ENCODE measurements at regions not wholly inside any gene's neighbourhood (a gene's known extent, or its start where the extent isn't known, plus 50 kb on each side); places are given as distances from the start of the nearest gene placed in this dataset.

DNA sequence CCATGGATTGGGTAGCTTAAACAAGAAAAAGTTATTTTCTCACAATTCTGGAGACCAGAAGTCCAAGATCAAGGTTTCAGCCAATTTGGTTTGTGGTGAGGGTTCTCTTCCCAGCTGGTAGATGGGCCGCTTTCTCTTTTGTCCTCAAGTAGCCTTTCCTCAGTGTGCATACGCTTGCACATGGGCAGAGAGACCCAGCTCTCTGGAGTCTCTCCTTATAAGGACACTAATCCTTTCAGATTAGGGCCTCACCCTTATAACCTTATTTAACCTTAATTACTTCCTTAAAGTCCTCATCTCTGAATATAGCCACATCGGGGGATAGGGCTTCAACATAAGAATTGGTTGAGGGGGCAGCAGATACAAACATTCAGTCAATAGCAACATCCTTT lies 68.4 kb upstream of the NLK start:
- no peak for DNase-seq

DNA sequence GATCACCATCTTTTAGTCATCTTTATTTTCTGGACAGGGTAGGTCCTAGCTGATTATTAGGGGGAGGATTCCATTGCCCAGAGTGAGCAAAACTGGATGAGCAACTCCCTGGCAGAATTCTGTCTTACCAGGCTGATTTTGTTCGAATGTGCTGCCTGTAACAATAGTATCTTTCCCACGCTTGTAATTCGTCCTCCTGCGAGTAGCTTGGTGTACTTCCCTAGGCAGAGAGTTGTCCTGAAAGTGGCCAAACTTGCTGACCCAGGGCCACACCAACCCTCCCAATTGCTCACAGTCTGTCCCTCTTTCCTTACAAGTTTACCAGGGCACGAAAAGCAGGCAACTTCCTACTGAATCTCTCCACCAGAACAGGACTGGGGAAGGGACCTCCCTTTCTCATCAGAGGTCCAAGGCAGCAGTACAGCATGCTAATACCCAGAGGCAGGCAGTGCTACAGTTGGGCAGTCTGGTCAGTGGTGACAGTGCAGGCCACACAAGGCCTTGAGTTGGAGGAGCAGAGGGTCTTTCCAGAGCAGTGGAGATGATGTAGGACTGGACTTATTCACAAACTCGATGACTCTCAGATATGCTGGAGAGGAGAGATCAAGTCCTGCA lies 67.8 kb upstream of the NLK start:
- DNase-seq = no peak

DNA sequence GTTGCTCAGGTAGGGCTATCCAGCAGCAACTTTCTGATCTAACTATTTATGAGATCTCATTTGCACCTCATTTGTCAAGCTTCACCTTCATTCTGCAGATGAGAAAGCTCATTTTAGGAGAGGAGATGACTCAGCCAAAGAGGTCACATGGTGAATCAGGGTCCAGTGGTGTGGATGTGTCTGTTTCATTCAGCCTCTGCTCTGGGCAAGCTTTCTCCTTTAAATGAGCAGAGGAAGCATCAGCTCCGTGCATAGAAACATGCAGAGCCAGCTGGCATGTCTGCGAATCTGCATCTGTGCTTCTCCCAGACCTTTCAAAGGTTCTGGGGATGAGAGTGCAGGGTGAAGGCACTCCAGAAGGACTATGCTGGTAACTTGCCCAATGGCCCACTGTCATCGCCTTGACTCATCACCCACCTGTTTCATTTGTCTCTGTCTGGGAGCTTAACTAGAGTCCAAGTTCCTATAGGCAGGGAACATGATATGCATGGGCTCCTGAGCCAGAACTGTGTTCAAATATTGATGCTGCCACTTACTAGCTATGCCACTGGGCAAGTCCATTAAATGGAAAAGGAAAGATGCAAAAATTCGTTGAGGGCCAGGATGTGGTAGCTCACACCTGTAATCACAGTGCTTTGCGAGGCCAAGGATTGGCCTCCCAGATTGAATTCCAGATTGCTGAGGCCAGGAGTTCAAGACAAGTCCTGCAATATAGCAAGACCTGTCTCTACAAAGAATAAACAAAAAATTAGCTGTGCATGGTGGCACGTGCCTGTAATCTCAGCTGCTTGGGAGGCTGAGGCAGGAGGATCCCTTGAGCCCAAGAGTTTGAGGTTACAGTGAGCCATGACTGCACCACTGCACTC lies 67.1 kb upstream of the NLK start:
- DNase-seq = no peak

DNA sequence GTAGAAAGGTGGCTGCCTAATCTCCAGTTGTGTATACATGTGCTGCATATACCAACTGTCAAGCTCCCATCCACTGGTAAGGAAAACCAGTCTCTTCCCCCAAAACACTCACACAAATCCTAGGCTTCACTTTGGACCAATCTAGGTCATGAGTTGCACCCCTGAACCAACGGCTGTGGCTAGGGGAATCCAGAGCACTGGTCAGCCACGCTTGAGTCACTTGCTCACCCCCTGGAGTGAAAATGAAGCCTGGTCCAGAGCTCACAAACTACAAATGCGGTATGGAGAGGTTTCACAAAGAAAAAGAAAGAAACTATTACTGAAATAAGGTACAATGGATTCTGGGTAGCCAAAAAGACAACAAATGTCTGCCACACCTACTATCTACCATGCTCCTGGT lies 66.1 kb upstream of the NLK start:
- no peak for DNase-seq

DNA sequence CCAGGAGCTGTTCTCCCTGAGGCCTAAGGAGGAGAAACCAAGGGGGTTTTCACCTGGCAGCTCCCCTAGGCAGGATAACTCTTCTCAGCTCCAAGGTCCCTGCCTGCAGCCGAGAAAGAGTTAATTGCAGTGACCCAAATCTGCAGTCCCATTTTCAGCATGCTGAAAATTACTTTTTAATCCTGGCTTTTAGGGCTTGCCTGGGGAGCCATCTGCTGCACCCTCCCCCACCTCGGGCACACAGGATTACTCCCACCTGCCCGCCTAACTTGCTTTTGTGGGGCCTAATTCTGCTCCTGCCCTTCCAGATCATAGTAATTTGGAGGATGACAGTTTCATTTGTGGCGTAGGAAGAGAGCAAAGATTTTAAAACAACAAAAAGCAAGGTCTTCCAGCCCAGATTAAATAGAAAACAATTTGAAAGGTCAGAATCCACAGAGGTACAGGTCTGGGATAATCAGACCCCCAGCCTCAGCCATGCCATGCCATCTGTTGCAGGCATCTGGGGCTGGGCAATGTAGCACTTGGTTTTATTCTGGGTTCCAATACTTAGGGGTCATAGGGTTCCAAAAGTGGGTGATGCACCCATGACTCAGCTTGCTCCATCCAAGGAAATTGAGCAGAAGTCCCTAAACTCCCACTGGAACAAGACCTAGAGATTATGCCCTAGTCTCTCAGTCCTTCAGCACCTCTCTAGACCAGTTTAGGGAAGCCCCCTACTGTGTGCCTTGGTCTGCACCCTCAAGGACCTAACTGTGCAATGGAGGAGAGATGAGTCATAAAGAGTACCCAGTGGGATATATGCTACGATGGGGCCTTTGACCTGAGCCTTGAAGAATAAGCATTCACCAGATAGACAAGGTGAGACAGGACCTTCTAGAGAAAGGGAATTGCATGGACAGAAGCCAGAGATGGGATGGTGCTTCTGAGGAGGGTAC lies 64.5 kb upstream of the NLK start:
- no peak for DNase-seq

DNA sequence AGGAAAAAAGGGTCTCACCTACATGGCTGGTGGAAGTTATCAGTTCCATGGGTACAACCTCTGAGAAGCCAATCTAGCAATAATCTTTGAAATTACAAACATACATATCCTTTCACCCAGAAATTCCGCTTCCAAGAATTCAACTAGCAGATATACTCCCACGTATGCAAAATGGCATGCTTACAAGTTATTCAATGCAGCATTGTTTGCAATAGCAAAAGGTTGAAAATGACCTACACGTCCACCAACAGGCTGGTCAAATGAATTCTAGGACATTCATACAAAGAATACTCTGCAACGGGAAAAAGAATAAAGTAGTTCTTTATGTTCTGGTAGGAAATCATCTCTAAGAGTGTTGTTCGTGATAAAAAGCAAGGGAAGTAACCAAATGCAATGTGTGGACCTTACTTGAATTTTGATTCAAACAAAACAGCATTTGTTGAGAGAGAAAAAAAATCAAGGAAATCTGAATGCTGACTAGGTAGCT lies 63.7 kb upstream of the NLK start:
- DNase-seq = no peak

DNA sequence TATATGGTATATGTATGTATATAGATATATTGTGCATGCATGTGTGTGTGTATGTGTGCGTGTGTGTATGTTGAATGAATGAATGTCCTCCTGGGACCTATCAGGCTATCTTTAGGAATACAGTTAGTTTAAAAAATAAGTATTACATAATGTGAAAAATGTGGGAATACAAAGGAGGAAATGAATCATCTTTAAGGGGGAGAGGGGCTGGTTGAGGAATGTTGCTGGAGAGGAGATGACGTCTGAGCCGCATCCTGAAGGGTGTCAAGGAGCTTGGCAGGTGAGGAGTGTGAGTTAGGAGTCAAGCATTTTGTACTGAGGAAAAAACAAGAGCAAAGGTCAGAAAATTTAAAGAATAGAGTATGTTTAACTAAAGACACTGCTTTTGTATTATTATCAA lies 62.4 kb upstream of the NLK start:
- DNase-seq = no peak

DNA sequence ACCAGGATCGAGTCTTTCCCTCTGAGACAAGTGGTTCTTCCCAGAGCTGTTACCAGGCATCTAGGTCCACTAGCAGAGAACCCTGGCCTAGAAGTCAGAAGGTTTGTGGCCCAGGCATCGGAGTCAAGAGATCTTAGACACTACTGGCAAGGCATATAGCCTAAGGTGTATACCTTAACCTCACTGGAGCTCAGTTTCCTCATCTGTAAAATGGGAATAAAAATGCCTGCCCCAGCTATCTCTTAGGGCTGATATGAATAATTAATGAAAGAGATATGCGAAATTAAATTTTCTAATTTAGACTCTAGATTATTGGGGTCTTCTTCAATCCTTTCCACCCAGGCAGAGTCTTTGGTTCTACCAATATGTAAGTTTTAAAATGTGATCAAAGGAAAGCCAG lies 60.5 kb upstream of the NLK start:
- DNase-seq = no peak

DNA sequence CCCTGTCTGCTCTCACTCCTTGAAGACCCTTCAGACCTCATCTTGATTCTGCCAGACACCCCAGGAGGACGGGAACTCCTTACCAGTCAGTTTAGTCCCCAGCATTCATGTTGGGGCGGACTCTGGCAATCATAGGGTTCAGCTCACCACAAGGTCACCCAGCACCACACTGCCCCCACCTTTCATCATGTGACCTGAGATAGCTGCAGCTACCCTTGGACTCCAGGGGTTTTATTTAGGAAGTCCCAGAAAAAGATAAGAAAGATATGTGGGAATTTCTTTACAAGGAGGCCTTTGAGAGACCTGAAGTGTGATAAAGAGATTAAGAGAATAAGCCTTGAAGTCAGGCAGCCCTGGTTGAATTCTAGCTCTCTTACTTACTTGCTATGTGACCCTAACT lies 59.8 kb upstream of the NLK start:
- DNase-seq = no peak

DNA sequence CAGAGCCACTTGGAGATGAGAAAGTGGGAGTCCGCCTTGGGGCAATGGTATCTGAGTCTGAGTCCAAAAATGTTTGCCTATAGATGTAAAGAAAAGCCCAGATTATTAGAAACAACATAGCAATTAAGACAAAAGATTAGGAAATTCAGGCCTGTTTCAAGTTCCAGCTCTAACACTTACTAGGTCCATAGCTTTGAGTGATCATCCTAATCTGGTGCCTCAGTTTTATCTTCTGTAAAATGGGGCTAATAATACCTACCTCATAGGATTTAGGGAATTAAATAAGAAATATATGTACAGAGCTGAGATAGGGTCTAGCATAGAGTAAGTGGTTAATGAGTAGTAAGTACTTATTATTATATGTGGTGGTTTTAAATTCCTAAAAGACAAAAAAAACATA lies 58.6 kb upstream of the NLK start:
- no peak for DNase-seq

DNA sequence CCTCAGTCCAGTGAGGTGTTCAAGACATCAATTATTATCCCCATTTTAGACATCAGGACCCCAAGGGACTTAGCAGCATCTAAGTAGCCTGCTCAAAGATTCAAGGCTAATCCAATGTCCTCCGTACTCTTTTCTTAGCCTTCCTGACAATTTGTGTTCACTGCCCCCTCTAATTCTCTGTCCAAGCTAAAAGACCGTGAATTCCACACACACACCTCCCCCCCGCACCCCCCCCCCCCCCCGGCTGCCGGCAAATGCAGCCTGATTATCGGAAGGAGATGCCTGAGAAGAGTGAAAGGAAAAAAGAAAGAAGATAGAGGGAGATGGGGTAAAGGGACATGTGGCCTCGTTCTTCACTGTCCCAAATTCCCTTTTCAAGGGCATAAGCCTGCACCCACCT lies 58.1 kb upstream of the NLK start:
- no peak for DNase-seq

DNA sequence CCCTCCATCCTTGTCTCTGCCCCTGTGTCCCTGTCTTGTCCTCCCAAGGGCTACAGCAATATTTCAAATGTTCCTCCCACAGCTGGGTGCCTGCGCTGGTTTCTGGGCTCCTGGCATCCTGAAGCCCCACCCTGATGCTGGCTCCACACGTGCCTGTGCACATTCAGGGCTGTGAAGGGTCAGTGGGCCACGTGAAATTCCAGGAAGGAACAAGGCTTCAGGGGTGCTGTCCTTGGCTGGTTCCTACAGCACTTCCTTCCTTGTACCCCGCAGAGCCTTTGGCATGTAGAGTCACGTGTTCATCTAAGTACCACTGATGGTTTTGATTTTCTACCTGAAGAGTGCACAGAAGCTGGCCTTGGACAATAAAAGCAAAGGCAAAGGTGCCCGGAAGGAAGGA lies 57.7 kb upstream of the NLK start:
- DNase-seq = no peak

DNA sequence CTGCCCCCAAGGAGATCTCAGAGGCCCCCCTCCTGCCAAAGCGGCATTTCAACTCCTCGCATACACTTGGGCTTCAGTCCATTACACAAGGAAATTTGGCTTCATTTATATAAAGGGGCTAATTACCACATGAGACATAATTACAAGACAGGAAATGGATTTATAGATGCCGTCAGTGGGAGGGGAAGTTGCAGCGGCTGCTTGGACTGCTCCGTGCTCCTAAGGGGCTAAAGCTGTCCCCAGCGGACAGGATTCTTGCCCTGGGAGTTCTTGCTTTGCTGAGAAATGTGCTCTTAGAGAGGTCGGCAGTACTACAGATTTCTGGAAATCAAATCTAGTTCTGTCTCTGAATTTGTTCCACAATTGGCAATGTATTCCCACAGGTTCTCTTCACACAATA lies 57.2 kb upstream of the NLK start:
- peak; percentile 47 for DNase-seq

DNA sequence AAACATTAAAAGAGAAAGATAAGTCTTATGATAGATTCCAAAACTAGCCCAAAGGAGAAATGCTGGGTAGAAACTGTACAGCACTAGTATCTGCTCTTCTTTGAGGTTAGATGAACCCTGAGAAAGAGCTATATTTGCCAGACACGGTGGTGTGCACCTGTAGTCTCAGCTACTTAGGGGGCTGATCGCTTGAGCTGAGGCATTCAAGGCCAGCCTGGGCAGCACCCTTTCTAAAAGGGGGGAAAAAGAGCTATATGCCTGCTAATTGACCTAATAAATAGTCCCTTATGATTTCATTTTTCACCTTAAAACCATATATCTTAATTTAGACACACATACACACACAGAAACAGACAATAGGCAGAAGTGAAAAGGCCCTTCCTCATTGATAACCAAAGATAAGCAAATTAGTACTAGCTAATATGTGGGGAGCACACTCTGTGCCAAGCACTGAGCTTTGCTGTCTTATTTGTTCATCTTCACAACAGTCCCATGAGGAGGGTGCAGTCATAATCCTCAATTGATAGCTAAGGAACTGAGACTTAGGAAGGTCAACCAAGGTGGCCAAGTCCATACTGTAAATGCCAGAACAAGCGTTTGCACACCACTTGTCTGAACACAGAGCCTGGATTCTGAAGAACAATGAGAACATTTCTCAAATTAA lies 56.6 kb upstream of the NLK start:
- DNase-seq = no peak

DNA sequence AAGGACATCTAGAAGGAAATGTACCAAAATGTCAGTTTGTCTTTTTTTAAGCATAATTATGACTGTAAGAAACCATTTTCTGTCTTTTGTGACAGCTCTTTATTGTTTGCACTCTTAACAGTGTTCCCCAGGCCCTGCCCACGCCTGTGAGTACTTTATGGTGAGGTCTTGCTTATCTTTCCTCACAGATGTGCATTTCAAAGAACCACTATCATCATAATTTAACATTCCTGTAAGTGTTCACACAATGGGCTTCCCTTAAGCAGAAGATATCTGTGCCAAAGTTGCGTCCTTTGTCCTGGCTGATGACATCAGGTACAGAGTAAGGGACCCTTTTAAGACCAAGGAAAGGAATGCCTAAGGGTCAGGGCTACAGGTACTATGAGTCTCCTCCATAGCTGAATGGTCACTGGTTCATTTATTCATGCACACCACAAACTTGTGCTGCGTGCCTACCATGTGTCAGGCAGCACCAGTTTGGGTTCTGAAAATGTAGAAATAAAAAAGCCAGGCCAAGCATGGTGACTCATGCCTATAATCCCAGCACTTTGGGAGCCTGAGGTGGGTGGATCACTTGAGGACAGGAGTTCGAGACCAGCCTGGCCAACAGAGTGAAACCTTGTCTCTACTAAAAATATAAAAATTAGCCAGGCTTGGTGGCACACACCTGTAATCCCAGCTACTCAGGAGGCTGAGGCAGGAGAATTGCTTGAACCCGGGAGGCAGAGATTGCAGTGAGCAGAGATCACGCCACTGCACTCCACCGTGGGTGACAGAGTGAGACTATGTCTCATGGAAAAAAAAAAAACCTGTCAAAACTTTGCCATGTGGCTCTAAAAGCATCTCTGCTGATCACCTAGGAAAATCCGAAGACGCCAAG lies 55.4 kb upstream of the NLK start:
- no peak for DNase-seq

DNA sequence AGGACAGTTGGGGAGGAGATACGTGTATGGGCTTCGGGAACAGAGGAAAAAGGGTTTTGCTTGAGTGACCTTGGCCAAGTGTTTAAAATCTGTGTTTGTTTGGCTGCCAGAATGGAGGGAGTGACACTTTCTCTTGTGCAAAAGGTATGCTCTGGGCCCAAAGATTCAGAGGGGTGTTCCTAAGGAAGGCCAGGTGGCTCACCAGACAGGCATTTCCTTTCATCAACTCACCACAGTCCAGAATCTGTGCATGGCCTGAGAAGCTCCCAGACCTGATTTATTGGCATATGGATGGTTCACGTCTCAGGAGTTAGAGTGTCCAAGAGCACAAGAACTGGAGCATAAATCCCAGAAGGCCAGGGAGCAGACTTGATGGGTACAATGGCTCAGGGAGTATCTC lies 53.4 kb upstream of the NLK start:
- DNase-seq = no peak

DNA sequence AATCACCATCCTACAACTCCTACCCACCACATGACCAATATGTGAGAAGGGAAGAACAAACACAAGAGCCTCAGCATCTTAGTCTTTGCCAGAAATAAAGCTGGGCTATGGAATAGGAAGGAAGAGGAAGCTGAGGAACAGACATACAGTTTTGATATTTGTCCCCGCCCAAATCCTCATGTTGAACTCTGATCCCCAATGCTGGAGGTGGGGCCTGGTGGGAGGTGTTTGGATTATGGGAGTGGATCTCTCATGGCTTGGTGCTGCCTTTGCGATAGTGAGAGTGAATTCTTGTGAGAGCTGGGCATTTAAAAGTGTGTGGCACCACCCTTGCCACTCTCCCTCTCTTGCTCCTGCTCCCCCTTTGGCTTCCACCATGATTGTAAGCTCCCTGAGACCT lies 52.4 kb upstream of the NLK start:
- DNase-seq = no peak

DNA sequence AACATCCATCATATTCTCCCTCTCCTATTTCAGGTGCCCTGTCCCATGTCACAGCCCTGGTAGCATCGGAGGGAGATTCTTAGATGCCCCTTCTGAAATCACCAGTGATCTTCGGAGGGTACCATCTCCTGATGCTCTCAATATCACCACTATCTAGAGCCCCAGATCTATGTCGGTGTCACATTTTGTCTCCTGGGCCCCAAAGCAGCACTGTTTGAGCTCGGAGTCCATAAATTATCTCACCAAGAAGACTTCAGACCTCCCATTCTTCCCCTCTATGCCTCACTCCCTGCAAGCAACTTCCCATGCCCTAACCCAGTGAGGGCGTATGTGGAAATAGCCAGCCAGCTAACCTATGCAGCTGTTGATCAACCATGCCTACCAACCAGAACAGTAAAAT lies 51.5 kb upstream of the NLK start:
- DNase-seq = no peak

DNA sequence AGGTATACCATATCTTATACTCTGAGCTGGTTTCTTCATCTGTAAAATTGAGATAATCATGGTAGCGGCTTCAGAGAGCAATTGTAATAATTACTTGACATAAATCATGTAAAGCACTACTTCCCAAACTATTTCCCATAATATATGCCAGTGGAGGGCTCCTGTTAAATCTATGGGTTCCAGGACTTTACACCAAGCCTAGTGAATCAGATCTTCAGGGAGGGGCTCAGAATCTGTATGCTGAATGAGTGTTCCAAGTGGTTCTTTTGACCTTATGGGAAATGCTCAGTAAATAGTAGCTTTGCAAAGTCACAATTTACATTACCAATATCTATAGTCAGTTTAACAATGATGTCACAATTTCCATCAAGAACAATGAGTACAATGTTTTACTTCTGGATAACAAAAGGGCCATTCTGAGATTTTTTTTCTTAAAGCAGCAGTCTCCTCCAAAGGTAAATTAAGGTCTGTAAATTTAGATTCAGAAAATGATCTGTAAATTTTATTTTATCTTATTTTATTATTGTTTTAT lies 50.9 kb upstream of the NLK start:
- DNase-seq = no peak

Measured in NCI-H1436 (cell line).